DLD1 (cell line): ENCODE measurements at regions not wholly inside any gene's neighbourhood (a gene's known extent, or its start where the extent isn't known, plus 50 kb on each side); places are given as distances from the start of the nearest gene placed in this dataset.
"Not testable (repeated sequence)": the region's sequence is repeated elsewhere in the genome, so short reads cannot be mapped to it uniquely, and the experiment has no call there.

Experiments
- in situ Hi-C: cut with HindIII; loops from 2 replicates; pipeline ENCODE4 v1.10.0; 2017; ENCODE audit warnings: low sequenced_read_pairs

GRCh38 chr6:11961923-11962322, 50.2 kb upstream of the HIVEP1 start:
- in situ Hi-C loops = no loop called here

GRCh38 chr6:11960909-11961779, 51.0 kb upstream of the HIVEP1 start:
- in situ Hi-C loops = no loop called here

DNA sequence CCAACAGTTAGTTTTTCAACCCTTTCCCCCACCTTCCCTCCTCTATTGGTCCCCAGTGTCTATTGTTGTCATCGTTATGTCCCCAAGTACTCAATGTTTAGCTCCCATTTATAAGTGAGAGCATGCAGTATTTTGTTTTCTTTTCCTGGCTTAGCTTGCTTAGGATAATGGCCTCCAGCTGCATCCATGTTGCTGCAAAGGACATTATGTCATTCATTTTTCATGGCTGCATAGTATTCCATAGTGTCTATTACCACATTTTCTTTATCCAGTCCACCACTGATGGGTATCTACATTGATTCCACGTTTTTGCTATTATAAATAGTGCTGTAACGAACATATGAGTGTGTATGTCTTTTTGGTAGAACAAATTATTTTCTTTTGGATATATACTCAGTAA, 55.3 kb upstream of the HIVEP1 start:
- in situ Hi-C loops = no loop called here

DNA sequence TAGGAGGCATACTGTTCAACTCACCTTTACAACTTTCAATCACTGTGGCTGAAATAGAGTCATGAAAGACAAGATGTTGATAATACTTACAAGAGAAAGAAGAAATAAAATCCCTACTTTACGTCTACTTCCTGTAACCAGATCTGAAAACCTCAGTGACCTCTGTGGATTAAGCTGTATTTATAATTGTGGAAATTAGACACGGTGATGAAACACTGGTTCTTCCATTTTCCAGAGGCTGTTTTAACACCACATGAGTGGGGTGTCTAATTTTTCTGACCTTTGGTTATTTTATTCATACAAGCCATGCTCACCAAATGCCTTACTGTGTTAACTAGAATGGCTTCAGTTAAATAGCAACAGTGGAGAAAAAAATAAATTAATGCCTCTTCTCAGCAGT, 58.5 kb upstream of the HIVEP1 start:
- in situ Hi-C loops = no loop called here

DNA sequence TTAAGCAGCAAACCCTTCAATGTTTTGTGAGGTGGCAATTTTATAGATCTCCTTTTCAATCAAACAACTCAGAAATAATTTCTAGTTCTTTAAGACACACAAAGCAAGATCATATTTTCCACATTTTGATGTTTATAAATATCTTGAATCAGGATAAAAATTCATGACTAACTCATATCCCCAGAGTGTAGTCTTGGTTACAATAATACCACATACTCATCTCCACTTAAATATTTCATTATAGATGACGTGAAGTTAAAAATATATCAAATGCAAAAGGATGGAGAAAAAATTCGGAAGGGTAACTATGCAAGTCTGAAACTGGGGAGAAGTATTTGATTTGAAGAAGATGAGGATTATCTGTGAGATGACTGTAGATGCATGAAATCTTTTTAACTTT, 59.8 kb upstream of the HIVEP1 start:
- in situ Hi-C loops = no loop called here

DNA sequence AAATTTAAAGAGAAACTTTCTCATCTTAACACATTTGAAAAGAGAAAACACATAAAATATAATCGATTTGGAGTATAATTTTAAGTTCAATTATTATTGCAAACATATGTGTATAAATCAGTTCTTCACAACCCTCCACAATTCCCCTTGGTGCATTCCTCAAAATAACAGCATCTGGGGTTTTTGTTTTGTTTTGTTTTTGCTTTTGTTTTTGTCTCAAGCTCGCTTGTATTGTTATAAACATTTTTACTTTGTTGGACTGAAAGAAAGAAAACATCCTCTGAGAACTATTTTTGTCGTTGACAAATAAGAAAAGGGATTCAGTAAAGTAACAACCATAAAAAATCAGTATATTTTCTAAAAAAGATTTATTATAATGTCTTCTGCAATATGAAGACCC, 60.2 kb upstream of the HIVEP1 start:
- in situ Hi-C loops = no loop called here

- in situ Hi-C loops = no loop called here
Measured at GRCh38 chr6:11950109-11950508, 62.0 kb upstream of the HIVEP1 start.

DNA sequence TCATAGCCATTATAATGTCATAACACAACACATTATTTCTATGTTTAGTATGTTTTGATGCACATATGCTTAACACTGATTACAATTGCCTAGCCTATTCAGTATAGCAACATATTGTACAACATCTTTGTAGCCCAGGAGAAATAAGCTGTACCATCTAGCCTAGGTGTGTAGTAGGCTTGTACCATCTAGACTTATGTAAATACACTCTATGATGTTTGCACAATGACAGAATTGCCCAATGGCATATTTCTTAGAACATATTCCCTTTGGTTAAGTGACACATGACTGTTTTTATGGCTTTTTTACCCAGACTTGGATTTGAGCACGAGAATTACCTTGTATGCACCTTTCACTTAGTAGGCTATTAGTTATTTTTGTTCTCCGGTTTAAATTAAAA, 64.5 kb upstream of the HIVEP1 start:
- in situ Hi-C loops = no loop called here

DNA sequence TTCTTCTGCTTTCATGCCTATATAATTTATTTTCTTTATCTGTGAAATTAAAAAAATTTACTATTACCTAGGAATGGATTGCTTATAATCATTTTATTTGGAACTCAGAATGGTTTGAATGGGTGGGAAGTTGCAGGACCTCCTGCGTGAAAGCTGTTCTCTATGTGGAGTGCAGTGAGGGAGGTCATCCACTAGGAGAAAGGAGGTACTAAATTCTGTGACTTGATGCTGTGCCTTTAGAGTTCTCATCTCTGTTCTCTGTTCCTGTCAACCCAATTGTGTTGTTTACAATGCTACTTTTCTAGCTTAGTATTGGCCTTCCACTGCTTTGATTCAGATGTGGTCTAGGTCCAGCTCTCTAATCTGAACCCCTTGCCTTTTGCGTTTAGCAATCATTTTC, 65.0 kb upstream of the HIVEP1 start:
- in situ Hi-C loops = no loop called here

GRCh38 chr6:11944111-11944510, 68.0 kb upstream of the HIVEP1 start:
- in situ Hi-C loops = no loop called here

- in situ Hi-C loops = no loop called here
Measured at GRCh38 chr6:11943060-11943459, 69.1 kb upstream of the HIVEP1 start.

DNA sequence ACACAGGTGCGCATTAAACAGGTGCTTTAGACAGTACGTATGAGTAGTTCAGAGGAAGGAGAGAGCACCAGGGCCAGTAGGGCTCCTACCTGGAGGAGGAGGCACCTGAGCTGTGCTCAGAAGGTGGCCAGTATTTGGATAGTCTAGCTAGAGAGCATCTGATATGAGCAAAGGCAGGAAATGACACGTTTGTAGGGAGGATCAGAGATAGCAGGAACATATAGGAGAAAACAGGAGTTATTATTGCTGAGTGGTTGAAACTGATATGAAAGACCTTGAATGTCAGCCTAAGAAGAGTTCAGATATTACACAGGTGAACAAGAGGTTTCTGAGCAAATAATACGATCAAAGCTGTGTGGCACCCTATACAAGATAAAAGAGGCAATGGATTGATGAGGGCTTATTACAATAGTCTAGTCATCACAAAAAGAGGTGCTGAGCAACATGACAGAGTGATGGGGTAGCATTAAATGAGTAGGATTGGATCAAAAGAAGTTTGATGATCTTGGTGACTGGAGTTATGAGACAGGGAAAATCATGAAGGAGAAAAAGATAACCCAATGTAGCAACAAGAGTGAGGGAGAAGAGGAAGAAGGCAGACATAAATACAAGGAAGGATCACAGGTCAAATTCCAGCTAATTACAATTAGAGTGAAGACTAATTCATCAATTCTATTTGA, 69.8 kb upstream of the HIVEP1 start:
- in situ Hi-C loops = no loop called here

GRCh38 chr6:11940532-11941166, 71.5 kb upstream of the HIVEP1 start:
- in situ Hi-C loops = not testable (repeated sequence)

- in situ Hi-C loops = no loop called here
Measured at GRCh38 chr6:11938285-11938890, 73.7 kb upstream of the HIVEP1 start.

GRCh38 chr6:11934638-11935037, 77.5 kb upstream of the HIVEP1 start:
- in situ Hi-C loops = no loop called here

- in situ Hi-C loops = not testable (repeated sequence)
Measured at GRCh38 chr6:11932892-11933291, 79.2 kb upstream of the HIVEP1 start.

DNA sequence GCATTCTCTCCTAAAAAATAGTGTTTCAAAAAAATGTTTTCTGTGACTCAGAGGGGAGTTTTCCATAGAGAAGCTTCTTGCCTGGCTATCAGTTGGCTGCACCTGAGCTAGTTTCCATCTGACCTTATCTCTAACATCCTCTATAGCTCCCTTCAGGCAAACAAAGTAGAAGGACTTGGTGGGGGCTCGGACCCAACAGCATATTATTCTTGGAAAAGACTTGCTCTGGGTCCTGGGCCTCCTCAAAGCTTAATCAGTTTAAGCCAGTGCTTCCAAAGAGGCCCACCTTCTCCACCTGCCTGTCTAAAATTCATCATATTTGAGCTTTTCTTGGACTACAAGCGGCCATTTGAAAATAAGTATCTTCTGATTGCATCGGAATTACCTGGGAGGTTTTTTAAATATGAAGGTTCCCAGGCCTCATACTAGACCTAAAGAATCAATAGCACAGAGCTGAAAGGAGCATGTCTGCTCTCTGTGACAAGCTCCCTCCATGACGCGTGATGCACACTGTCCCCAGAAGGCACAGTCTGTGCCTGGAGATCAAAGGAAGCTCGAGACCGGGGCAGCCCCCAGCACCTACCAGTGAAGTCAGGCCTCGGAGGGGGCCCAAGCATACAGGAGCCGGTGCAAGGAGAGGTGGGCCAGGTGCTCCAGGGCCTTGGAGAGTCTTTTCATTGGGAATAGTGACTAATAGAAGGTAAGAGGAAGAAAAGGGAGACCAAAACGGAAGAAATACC, 80.6 kb upstream of the HIVEP1 start:
- in situ Hi-C loops = no loop called here

- in situ Hi-C loops = not testable (repeated sequence)
Measured at GRCh38 chr6:11930834-11931233, 81.3 kb upstream of the HIVEP1 start.

GRCh38 chr6:11930240-11930639, 81.9 kb upstream of the HIVEP1 start:
- in situ Hi-C loops = no loop called here

- in situ Hi-C loops = no loop called here
Measured at GRCh38 chr6:11929241-11929835, 82.8 kb upstream of the HIVEP1 start.
